ENCODE measurements at regions not wholly inside any gene's neighbourhood (a gene's known extent, or its start where the extent isn't known, plus 50 kb on each side); places are given as distances from the start of the nearest gene placed in this dataset.

GRCh38 chr4:186838295-186838694, 114.6 kb upstream of the FAT1 start:
- H3K9ac ChIP-seq (ENCODE audit: low read length): no peak overlapping the region
- Mint-ChIP-seq H3K4me3 (no peak overlapping the region), H3K4me1 (no peaks in the 10 kb centered on the region), H3K9me3 (ENCODE audit: insufficient read depth) (peaks cover 2% of the 10 kb centered on the region), H3K27me3 (no peaks in the 10 kb centered on the region), H3K27ac (no peak overlapping the region)
- no peaks in the 10 kb centered on the region for H4K20me1 ChIP-seq (ENCODE audit: control insufficient read depth, insufficient read depth, low read length, poor library complexity, severe bottlenecking)
- TF ChIP-seq EZH2 (IDR thresholded peaks at IDR 0.05; ENCODE audit: borderline replicate concordance, insufficient read depth, low read depth, low read length, poor library complexity, severe bottlenecking) (no peak), CTCF (IDR thresholded peaks at IDR 0.05) (no peak)
- H3K4me3 ChIP-seq (ENCODE audit: control extremely low read depth in 1 of 5, extremely low read depth in 1 of 5, insufficient read depth in 1 of 5, low read depth in 2 of 5, low read length in 4 of 5): no peak overlapping the region
- intact Hi-C loops (cut with micrococcal nuclease): no loop called here
- DNase-seq (no peak), ATAC-seq (ENCODE audit: low read depth) (no peak)
- H3K9me3 ChIP-seq (ENCODE audit: control extremely low read depth in 1 of 3, control insufficient read depth in 2 of 3, insufficient read depth in 1 of 3, low read length in 2 of 3): peaks cover 0 to 6% (median 0%) of the 10 kb centered on the region in 3 donors
- WGBS (ENCODE audit: insufficient coverage): no CpG with 5 or more reads among the region's 2 CpGs
- H2AFZ ChIP-seq (ENCODE audit: insufficient read depth, low read depth, low read length, poor library complexity, severe bottlenecking): no peak overlapping the region
- H3K4me2 ChIP-seq (replicated peaks; ENCODE audit: low read depth, low read length, poor library complexity, severe bottlenecking): no peak overlapping the region
- ChIA-PET POLR2A (no interaction called here), CTCF (no interaction called here)
- H3K27me3 ChIP-seq (replicated peaks in 1 of 4; ENCODE audit: control extremely low read depth in 1 of 4, control insufficient read depth in 3 of 4, insufficient read depth in 4 of 4, low read length in 3 of 4): no peaks in the 10 kb centered on the region
- no peaks in the 10 kb centered on the region for H3K36me3 ChIP-seq (replicated peaks in 1 of 2; ENCODE audit: control extremely low read depth in 1 of 2, control insufficient read depth in 1 of 2, extremely low read depth in 1 of 2, insufficient read depth in 2 of 2, low read length in 1 of 2)
- no peaks in the 10 kb centered on the region for H3K4me1 ChIP-seq (ENCODE audit: control insufficient read depth in 2 of 2, insufficient read depth in 2 of 2, low read length in 2 of 2)
- no peaks in the 10 kb centered on the region for H3K79me2 ChIP-seq (ENCODE audit: control insufficient read depth, insufficient read depth, low read length)
- no peak overlapping the region for H3K27ac ChIP-seq (ENCODE audit: low read length in 2 of 2)

GRCh38 chr4:186839122-186840037, 115.7 kb upstream of the FAT1 start:
- intact Hi-C loops (cut with micrococcal nuclease): no loop called here

More at GRCh38 chr4:186839122-186840037, 115.7 kb upstream of the FAT1 start:
- H3K27me3 Mint-ChIP-seq: no peaks in the 10 kb centered on the region
- DNase-seq (no peak), ATAC-seq (ENCODE audit: low read depth) (no peak)
- no peak overlapping the region for H3K4me2 ChIP-seq (replicated peaks; ENCODE audit: low read depth, low read length, poor library complexity, severe bottlenecking)
- no peaks in the 10 kb centered on the region for H3K4me1 ChIP-seq (ENCODE audit: control insufficient read depth in 2 of 2, insufficient read depth in 2 of 2, low read length in 2 of 2)
- no peaks in the 10 kb centered on the region for H3K79me2 ChIP-seq (ENCODE audit: control insufficient read depth, insufficient read depth, low read length)
- H3K4me3 Mint-ChIP-seq: no peak overlapping the region
- TF ChIP-seq CTCF (IDR thresholded peaks at IDR 0.05): no peak
- TF ChIP-seq EZH2 (IDR thresholded peaks at IDR 0.05; ENCODE audit: borderline replicate concordance, insufficient read depth, low read depth, low read length, poor library complexity, severe bottlenecking): no peak
- ChIA-PET POLR2A (no interaction called here), CTCF (no interaction called here)
- peaks cover 4% of the 10 kb centered on the region for H3K9me3 Mint-ChIP-seq (ENCODE audit: insufficient read depth)
- no peaks in the 10 kb centered on the region for H3K4me1 Mint-ChIP-seq
- no peaks in the 10 kb centered on the region for H3K27me3 ChIP-seq (replicated peaks in 1 of 4; ENCODE audit: control extremely low read depth in 1 of 4, control insufficient read depth in 3 of 4, insufficient read depth in 4 of 4, low read length in 3 of 4)
- WGBS (ENCODE audit: insufficient coverage): 60% methylated on average over 1 of the region's 11 CpGs
- peaks cover 0 to 6% (median 0%) of the 10 kb centered on the region in 3 donors for H3K9me3 ChIP-seq (ENCODE audit: control extremely low read depth in 1 of 3, control insufficient read depth in 2 of 3, insufficient read depth in 1 of 3, low read length in 2 of 3)
- no peak overlapping the region for H3K27ac ChIP-seq (ENCODE audit: low read length in 2 of 2)
- no peak overlapping the region for H3K9ac ChIP-seq (ENCODE audit: low read length)
- no peaks in the 10 kb centered on the region for H3K36me3 ChIP-seq (replicated peaks in 1 of 2; ENCODE audit: control extremely low read depth in 1 of 2, control insufficient read depth in 1 of 2, extremely low read depth in 1 of 2, insufficient read depth in 2 of 2, low read length in 1 of 2)
- H2AFZ ChIP-seq (ENCODE audit: insufficient read depth, low read depth, low read length, poor library complexity, severe bottlenecking): no peak overlapping the region
- no peak overlapping the region for H3K4me3 ChIP-seq (ENCODE audit: control extremely low read depth in 1 of 5, extremely low read depth in 1 of 5, insufficient read depth in 1 of 5, low read depth in 2 of 5, low read length in 4 of 5)
- no peaks in the 10 kb centered on the region for H4K20me1 ChIP-seq (ENCODE audit: control insufficient read depth, insufficient read depth, low read length, poor library complexity, severe bottlenecking)
- H3K27ac Mint-ChIP-seq: no peak overlapping the region

Data from B cell (primary cell).